SKM-1 treated with dmso at 0.1 percent for 144 hours (cell line): ENCODE measurements at regions not wholly inside any gene's neighbourhood (a gene's known extent, or its start where the extent isn't known, plus 50 kb on each side); places are given as distances from the start of the nearest gene placed in this dataset.

Experiments
- DNase-seq: peaks from one replicate; lab custom pipeline; 2025; ENCODE audit not compliant: unreplicated experiment; lab: John Stamatoyannopoulos, UW

DNA sequence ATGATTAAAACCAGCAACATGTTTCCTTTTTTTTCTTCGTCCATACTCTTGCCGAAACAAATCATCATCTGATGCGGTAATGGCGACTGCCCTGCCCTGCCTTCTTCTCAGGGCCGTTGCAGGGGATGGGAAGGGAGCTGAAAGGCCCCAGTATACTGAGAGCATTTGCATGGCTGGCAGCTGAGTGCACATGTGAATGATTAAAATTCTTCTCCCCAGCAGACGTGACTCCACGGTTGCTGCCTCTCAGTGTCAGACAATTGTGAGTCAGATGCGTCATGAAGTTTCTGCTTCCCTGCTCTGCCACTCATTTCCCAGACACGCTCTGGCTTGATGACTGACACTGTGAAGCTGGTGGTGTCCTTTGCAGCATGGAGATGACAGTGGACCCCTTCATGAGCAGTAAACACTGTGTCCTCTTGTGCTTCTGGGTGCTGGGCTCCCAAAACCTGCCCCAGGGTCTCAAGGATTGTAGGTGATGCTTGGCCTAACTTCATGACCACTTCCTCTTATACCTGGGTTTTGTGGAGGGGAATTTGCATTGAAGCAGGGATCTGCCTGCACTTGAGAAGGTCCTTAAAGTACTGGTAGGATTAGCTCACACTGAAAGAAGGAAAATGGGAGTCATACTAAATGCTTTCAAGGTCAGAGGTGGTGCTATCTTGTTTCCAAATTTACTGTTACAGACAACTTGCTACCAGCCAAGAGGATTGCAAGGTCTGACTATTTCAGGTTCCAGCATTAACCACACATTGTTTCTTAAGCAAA is 222.5 kb upstream of the COPS8 start:
- DNase-seq = no peak

DNA sequence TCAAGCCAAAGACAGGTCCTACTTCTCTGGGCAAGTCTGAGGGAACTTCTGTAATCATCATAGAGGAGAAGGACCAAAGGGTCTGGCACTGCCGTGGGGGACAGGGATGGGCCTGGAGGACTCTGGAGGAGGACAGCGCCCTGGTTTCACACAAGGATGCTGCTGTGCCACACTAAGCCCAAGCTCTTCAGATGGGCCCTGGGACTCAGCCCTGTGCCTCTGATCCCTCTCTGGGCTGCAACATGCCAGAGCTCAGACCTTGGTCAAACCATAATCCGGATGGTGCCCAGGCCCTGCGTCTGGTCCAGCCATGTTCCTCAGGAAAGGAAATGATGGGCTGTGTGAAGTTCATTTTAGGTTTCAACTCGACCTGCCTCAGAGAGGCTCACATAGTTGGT is 222.0 kb upstream of the COPS8 start:
- no peak for DNase-seq

DNA sequence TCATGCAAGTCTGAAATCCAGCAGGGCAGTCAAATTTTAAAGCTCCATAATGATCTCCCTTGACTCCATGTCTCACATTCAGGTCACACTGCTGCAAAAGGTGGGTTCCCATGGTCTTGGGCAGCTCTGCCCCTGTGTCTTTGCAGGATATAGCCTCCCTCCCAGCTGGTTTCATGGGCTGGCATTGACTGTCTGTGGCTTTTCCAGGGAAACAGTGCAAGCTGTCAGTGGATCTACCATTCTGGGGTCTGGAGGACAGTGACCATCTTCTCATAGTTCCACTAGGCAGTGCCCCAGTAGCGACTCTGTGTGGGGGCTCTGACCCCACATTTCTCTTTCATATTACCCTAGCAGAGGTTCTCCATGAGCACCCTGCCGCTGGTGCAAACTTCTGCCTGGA is 220.6 kb upstream of the COPS8 start:
- no peak for DNase-seq

DNA sequence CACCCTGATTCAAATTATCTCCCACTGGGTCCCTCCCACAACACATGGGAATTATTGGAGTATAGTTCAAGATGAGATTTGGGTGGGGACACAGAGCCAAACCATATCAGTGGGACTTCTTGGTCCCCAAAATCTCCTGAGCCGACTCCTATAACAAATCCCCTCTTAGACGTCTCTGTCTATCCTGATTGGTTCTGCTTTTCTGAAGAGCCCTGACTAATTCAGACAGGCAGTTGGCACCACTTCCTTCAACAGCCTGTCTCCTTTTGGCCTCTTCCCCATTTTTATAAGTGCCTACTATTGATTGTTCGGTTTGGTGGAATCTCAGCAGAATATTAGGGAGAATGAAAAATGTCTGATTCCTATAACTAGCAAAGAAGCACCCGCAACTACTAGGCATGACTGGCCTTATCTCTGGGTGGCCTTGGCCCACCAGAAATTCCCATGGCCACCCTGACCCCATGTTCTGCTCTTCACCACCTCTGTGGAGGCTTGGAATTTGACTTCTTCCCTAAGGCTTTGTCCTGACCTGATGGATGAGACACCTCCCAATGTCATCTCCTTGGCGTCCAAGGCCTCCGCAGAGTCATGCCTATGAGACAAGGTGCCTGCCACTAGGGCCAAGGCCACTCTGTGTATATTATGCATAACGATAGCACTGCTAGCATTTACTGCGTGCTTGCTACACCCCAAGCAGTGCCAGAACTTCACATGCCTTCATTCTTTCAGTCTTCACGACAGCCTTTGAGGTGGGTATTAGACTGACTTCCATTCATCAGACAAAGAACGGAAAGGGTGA is 218.9 kb upstream of the COPS8 start:
- DNase-seq = peak; percentile 68

DNA sequence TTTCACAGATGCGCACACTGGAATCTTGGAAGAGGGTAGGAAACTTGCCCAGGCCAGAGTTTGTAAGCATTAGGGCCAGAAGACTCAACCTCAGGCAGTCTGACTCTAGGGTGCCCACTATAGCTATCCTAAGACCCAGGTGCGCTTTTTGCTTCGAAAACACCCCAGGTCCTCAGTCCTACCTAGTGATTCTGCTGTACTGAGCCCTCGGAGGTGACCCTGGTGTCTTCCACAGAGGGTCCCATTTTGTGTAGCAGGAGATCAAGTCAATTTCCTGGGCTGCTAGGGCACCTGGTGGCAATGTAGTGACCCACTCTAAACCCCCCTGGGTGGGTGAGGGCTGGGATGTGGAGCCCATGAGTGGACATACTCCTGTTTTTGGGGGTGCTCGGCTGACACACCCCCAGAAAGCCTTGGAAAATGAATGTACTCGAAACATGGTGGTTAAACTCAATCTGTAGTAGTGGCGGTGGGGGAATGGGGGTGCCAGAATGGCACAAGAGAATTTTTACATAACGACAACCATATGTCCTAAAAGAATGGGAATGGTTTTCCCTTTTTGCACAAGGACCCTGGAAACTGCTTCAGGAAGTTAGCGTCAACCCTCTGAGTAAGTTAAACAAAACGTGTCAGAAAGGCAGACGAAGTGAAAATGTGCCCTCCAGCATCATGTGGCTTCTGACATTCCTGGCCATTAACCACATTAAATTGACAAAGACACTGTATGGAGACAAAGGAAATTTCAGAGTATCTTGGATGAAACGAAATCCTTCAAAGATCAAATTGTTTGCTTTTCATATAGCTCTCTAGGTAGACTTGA is 218.0 kb upstream of the COPS8 start:
- no peak for DNase-seq

DNA sequence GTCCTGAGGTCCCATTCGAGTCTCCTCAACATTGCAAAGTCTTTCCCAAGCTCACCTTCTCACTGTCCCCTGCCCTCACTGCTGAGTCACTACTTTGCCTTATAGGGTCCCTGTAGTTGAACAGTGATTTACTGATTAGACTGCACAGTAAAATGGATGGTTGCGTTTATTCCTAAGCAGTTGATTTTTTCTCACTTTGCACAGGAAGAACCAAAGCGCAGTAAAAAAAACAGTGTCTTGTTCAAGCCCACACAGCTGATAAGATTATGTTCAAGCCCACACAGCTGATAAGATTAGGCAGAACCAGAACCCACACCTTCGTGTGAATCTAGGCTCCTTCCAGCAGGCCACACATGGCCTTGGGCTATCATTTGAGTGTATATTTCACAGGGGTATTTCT is 215.3 kb upstream of the COPS8 start:
- DNase-seq = no peak

DNA sequence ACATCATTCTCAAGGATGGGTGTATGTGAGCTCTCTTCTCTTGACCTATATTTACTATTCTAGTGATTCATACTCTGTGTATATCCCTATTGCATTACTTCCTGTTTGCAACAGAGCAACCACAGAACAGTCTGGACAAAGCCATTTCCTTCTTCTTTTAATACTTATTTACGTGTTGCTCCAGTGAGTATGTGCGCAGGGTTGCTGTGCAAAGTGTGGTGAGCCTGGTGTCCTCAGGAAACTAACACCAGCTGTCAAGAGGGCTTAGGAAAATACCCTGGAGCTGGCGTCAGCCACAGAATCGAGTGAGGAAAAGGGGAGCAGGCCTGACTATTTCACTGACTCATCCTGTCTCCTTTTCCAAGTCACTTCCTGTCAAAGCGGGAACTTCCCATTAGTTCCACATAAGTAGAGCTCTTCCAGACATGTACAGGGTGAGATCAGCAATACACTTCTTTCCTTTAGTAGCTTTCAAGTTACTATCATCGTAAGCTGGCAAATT is 214.1 kb upstream of the COPS8 start:
- peak; percentile 99 for DNase-seq

DNA sequence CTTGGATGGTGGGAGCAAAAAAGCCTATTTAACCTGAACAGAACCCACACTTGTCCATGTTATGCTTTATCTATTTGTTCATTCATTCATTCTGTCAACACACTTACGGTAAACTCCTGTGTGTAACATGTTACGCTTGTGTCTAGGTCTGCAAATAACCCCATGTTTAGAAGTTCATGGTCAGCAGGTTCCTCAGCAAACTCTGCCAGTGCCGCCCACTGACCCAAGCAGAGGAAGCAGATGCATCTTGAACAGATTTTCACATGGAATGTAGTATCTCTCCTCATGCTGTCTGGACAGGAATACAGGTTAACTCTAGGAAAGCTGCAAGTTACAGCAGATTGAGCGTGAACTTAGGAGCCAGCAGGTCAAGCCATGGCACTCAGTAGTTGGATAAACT is 213.7 kb upstream of the COPS8 start:
- DNase-seq = no peak

DNA sequence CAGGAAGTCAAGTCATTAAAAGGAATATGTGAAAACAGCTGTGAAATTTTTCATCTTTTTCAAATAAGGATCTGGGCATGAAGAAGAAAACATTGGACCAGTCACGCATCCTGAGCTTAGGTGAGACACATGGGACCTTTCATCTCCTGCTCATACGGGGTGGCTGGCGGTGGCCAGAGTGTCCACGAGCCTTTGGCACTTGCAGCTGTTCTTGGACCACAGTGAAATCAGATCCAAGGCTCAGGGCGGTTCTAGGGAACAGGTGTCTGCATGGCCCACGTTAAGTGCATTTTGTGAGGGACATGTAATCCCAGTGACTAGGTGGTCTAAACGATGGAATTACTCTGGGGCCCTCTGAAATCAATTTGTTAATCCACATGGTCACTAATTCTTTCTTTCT is 212.7 kb upstream of the COPS8 start:
- DNase-seq = no peak

DNA sequence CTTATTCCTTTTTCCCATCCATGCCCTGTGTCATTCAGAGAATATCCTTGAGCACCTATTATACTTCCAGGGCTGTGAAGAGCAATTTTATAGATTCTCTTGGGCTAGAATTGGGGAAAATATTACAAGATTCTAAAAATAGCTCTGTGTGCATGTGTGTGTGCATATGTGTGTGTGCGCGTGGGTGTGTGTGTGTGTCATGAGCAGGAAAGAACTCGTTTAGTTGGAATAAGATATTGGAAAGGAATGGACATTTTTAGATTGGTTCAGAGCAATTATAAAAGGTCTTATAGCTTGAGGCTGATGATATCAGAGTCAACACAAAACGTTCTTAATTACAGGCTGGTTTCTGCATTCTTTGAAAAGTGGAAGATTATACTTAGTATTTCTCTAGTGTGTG is 212.1 kb upstream of the COPS8 start:
- DNase-seq = no peak

DNA sequence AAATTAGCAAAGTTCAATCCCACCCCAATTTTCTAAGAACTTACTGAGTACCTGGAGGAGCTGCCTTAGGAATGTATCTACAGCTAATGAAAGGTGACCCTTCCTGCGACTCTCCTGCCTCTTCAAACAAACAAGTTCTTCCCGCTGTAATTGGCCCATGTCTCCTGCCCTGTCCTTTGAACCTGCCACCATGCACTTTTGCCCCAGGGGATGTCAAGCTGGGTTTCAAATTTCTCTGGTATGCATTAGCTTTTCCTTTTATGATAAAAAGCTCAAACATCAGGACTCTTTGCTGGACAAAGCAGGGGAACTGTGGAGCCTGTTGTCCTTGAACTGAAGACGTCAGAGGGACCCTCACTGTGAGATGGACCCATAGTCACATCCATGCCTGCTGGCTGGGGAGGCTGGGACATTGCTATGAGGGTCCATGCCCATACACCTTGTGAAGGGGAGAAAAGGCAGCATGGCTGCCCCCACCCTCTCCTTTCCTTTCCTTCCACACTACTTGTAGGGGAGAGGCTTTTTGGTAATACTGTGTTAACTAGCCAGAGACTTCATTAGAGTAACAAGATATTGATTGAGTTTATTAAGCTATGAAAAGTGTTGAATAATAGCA is 210.7 kb upstream of the COPS8 start:
- no peak for DNase-seq

DNA sequence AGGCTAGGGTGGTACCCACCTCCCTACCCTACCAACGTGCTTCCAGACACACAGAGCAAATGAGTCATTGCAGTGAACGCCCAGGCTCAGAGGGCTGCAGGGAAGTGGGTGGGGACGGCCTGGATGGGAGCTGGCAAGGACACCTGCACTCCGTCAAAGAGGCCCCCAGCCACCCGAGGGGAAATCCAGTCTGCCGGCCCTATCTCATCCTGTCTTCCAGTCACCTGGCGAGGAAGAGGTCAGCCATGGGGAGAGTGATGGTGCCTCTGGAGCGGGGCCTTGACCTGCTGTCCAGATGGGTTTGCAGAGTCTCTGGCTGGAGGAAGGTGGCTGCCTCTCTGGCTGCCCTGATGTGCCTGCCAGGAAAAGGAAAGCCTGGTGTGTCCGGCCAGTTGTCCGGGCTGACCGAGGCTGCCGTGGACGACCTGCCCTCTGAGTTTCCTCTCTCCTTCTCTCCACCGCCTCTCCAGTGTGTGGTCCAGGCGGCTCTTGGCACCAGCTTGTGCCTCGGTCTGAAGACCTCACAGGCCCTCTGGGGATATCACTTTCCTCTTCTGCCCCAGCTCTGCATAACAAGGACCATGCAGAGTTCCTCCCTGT is 209.7 kb upstream of the COPS8 start:
- DNase-seq = no peak

DNA sequence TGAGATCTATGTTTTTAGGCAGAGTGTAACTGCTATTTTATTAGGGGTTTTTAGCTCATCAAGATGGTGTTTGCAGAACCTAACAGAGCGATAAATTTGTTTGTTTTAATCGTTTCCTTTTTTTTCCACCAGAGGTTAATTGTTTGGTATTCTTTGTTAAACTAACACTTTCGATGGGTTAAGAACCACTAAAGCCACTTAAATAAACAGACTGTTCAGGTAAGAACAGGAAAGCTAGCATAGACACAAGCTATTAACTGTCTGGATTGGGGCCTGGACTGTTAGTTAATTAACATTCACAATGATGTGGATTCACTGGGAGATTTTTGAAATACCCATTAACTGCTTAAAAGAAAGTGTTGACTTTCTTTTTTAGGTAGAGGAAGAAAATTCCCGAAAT is 209.0 kb upstream of the COPS8 start:
- DNase-seq = no peak

DNA sequence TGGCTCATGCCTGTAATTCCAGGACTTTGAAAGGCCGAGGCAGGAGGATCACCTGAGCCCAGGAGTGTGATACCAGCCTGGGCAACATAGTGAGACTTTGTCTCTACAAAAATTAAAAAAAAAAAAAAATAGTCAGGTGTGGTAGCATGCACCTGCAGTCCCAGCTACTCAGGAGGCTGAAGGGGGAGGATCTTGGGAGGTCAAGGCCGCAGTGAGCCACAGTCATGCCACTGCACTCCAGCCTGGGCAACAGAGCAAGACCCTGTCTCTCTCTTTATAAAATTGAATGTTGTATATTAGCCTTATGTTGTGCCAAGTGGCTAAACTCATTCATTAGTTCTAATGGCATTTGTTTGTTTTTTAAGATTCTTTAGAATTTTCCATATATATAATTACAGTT is 207.7 kb upstream of the COPS8 start:
- no peak for DNase-seq

DNA sequence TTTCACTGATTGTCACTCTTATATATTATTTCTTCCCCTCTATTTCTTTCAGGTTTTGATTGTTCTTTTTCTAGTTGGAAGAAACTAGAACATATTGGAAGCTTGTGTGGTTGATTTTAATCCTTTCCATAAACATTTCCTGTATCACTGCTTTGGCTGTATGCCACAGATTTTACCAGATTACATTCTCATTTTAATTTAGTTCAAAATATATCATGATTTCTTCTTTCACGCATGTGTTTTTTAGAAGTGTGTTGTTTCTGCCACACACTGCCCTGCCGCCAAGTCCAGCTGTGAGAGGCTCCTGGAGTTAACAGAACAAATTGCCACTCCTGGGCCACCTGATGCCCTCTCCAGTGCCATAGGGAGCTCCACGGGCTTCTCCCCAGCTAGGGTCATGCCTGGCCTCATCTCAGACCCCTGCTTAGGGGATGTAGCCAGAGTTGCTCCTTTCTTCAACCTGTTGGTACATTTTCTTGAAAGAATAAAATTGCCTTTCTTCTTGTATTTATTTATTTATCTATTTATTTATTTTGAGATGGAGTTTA is 206.2 kb upstream of the COPS8 start:
- DNase-seq = no peak

DNA sequence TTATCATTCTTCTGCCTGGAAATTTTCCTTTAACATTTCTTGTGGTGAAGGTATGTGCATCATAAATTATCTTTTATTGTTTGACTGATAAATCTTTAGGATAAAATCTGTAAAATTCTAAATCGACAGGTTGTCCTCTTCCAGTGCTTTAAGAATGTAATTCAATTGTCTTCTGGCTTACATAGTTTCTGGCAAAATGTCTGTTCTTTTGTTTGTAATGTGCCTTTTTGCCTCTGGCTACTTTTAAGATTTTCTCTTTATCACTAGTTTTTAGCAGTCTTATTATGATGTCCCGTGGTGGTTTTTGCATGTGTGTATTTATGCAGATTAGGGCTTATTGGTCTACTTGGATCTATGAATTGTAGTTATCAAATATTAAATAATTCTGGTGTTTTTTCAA is 203.6 kb upstream of the COPS8 start:
- DNase-seq = no peak

DNA sequence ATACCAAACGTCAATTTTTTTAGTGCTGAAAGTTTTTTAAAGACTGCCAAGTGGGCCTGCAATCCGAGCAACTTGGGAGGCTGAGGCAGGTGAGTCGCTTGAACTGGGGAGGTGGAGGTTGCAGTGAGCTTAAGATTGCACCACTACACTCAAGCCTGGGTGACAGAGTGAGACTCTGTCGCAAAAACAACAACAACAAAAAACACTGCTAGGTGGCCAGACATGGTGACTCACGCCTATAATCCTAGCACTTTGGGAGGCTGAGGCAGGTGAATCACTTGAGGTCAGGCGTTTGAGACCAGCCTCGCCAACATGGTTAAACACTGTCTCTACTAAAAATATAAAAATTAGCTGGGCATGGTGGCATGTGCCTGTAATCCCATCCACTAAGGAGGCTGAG is 202.8 kb upstream of the COPS8 start:
- DNase-seq = no peak

DNA sequence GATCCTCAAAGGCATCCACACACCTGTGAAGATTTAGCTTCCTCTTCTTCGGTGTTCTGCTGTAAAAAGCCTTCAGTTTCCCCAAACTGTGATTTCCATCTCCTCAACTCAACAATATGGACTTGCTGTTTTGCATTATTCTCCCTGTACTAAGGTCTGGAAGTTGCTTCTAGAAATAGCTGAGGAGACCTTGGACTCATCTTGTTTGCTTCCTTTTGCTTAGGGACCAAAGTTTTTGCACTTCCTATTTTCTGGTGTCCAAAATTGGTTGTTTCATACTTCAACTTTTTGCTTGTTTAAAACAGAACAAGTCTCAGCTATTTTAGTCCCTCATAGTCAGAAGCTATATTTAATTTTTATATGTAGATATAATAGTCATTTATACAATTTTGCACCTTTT is 201.9 kb upstream of the COPS8 start:
- peak; percentile 41 for DNase-seq

DNA sequence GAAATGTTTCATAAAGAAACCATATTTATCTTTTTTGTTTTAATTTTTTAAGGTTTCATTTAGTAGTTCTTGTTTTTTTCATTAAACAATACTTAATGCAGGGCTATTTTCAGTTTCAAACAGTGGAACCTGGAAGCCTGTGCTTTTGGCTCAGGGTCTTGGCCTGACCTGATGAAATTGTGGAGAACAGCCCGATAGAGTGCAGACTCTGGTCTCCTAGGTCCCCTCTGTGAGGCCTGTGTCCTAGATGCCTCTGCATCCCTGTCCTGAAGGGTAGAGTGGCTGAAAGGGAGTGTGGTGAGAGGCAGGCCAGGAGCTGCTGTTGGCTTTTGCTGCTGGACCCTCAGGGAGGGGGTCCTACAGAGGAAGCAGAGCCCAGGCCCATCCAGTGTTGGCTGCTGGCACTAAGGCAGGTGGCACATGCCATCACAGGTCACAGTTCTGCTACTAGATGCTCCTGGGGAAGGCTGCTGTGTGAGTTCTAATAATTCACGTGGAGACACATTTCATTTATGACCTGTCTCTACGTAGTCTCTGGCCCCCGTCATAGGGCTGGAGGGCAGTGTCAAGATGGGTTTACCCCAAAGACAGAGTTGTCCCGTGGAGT is 201.0 kb upstream of the COPS8 start:
- DNase-seq = no peak

DNA sequence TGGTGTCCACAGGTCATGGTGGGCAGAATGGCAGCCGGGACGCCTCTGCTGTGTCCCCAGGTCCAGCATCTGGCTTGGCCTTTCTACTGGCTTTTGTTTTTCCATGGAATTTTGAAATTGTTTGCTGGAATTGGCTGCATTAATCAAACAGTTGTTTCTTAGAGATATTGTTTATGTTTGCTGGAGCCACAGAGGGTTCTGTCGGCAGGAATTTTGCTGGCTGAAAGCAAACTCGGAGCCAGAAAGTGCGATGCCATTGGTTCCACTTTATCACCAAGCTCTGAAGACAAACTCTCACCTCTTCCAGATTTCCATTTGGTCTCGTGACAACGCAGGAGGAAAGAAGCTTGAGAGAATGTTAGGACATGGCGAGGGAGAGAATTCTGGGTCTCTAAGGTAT is 199.2 kb upstream of the COPS8 start:
- no peak for DNase-seq
